ENCODE measurements at regions not wholly inside any gene's neighbourhood (a gene's known extent, or its start where the extent isn't known, plus 50 kb on each side); places are given as distances from the start of the nearest gene placed in this dataset.
A peak's percentile ranks its signal among the peaks of the same experiment; 100 is the strongest.

DNA sequence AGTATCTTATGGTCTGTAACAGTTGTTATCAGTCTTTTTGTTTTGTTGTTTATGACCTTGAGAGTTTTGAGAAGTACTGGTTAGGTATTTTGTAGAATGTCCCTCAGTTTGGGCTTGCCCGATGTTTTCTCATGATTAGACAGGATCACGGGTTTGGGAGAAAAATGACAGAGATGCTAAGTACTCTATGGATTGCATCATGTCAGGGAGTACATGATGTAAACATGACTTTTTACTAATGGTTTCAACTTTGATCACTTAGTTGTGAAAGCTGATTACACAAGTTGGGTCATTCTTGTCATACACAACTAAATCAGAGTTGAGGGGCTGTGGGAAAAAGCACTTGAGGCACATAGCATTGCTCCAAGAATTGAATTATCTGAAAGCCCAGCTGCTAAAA, 94.7 kb upstream of the SIAH1 start (continued):
- TF ChIP-seq, protein P1, sequence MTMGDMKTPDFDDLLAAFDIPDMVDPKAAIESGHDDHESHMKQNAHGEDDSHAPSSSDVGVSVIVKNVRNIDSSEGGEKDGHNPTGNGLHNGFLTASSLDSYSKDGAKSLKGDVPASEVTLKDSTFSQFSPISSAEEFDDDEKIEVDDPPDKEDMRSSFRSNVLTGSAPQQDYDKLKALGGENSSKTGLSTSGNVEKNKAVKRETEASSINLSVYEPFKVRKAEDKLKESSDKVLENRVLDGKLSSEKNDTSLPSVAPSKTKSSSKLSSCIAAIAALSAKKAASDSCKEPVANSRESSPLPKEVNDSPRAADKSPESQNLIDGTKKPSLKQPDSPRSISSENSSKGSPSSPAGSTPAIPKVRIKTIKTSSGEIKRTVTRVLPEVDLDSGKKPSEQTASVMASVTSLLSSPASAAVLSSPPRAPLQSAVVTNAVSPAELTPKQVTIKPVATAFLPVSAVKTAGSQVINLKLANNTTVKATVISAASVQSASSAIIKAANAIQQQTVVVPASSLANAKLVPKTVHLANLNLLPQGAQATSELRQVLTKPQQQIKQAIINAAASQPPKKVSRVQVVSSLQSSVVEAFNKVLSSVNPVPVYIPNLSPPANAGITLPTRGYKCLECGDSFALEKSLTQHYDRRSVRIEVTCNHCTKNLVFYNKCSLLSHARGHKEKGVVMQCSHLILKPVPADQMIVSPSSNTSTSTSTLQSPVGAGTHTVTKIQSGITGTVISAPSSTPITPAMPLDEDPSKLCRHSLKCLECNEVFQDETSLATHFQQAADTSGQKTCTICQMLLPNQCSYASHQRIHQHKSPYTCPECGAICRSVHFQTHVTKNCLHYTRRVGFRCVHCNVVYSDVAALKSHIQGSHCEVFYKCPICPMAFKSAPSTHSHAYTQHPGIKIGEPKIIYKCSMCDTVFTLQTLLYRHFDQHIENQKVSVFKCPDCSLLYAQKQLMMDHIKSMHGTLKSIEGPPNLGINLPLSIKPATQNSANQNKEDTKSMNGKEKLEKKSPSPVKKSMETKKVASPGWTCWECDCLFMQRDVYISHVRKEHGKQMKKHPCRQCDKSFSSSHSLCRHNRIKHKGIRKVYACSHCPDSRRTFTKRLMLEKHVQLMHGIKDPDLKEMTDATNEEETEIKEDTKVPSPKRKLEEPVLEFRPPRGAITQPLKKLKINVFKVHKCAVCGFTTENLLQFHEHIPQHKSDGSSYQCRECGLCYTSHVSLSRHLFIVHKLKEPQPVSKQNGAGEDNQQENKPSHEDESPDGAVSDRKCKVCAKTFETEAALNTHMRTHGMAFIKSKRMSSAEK (CRISPR knock-in tag; IDR thresholded peaks at IDR 0.05; ENCODE audit: borderline replicate concordance): no peak

DNA sequence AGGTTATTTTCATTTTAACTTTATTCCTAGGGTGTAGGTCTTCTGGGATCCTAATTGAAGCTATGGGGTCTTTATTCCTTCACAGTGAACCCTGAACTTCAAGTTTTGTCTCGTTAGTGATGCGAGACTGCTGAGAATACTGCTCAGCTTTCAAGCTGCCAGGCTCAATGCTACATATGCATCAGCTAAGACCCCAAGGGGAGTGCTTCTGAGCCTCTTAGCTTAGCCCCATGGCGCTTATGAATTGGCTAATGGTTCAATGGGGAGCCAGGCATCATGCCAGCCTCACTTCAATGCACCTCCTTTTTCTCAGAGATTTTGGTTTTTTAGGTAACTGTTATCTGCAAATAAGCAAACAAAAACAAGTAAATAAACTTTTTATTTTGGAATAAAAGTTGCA, 94.1 kb upstream of the SIAH1 start:
- Mint-ChIP-seq H3K27ac (no peak overlapping the region), H3K4me1 (peaks cover 18% of the 10 kb centered on the region), H3K36me3 (peaks cover 10% of the 10 kb centered on the region), H3K9me3 (peaks cover 14% of the 10 kb centered on the region), H3K4me3 (no peak overlapping the region), H3K27me3 (ENCODE audit: low read depth) (no peaks in the 10 kb centered on the region)
- POLR2A ChIA-PET: no interaction called here
- CTCF ChIA-PET: interaction anchor here (1.5 kb wide), 1 partner anchor 144 kb away, joined by 8 read pairs; no protein-coding TSS in a partner anchor
- ATAC-seq (peak; percentile 26; the same call in 1 of the 2 replicates), DNase-seq (ENCODE audit: low spot score) (no peak)
- TF ChIP-seq NR1H2 (CRISPR knock-in tag; IDR thresholded peaks at IDR 0.05) (no peak), GRHL2 (CRISPR knock-in tag; IDR thresholded peaks at IDR 0.05; ENCODE audit: insufficient replicate concordance, severe bottlenecking) (no peak), NFATC4 (CRISPR knock-in tag; IDR thresholded peaks at IDR 0.05) (no peak), TEAD1 (CRISPR knock-in tag; IDR thresholded peaks at IDR 0.05) (no peak), ZNF396 (CRISPR knock-in tag; IDR thresholded peaks at IDR 0.05; ENCODE audit: borderline replicate concordance) (no peak), NFYB (CRISPR knock-in tag; conservative IDR thresholded peaks at IDR 0.05; ENCODE audit: low read depth) (no peak), ESRRA (CRISPR knock-in tag; IDR thresholded peaks at IDR 0.05; ENCODE audit: borderline replicate concordance) (no peak), FOXJ3 (CRISPR knock-in tag; IDR thresholded peaks at IDR 0.05; ENCODE audit: borderline replicate concordance) (no peak), GTF2I (CRISPR knock-in tag; conservative IDR thresholded peaks at IDR 0.05) (no peak), NFE2L1 (CRISPR knock-in tag; IDR thresholded peaks at IDR 0.05) (no peak)
- TF ChIP-seq, protein P2, sequence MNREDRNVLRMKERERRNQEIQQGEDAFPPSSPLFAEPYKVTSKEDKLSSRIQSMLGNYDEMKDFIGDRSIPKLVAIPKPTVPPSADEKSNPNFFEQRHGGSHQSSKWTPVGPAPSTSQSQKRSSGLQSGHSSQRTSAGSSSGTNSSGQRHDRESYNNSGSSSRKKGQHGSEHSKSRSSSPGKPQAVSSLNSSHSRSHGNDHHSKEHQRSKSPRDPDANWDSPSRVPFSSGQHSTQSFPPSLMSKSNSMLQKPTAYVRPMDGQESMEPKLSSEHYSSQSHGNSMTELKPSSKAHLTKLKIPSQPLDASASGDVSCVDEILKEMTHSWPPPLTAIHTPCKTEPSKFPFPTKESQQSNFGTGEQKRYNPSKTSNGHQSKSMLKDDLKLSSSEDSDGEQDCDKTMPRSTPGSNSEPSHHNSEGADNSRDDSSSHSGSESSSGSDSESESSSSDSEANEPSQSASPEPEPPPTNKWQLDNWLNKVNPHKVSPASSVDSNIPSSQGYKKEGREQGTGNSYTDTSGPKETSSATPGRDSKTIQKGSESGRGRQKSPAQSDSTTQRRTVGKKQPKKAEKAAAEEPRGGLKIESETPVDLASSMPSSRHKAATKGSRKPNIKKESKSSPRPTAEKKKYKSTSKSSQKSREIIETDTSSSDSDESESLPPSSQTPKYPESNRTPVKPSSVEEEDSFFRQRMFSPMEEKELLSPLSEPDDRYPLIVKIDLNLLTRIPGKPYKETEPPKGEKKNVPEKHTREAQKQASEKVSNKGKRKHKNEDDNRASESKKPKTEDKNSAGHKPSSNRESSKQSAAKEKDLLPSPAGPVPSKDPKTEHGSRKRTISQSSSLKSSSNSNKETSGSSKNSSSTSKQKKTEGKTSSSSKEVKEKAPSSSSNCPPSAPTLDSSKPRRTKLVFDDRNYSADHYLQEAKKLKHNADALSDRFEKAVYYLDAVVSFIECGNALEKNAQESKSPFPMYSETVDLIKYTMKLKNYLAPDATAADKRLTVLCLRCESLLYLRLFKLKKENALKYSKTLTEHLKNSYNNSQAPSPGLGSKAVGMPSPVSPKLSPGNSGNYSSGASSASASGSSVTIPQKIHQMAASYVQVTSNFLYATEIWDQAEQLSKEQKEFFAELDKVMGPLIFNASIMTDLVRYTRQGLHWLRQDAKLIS (CRISPR knock-in tag; IDR thresholded peaks at IDR 0.05; ENCODE audit: borderline replicate concordance): no peak
- TF ChIP-seq, protein P3, sequence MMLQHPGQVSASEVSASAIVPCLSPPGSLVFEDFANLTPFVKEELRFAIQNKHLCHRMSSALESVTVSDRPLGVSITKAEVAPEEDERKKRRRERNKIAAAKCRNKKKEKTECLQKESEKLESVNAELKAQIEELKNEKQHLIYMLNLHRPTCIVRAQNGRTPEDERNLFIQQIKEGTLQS (CRISPR knock-in tag; conservative IDR thresholded peaks at IDR 0.05): no peak
- TF ChIP-seq, protein P4, sequence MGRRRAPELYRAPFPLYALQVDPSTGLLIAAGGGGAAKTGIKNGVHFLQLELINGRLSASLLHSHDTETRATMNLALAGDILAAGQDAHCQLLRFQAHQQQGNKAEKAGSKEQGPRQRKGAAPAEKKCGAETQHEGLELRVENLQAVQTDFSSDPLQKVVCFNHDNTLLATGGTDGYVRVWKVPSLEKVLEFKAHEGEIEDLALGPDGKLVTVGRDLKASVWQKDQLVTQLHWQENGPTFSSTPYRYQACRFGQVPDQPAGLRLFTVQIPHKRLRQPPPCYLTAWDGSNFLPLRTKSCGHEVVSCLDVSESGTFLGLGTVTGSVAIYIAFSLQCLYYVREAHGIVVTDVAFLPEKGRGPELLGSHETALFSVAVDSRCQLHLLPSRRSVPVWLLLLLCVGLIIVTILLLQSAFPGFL (CRISPR knock-in tag; IDR thresholded peaks at IDR 0.05; ENCODE audit: borderline replicate concordance): no peak

DNA sequence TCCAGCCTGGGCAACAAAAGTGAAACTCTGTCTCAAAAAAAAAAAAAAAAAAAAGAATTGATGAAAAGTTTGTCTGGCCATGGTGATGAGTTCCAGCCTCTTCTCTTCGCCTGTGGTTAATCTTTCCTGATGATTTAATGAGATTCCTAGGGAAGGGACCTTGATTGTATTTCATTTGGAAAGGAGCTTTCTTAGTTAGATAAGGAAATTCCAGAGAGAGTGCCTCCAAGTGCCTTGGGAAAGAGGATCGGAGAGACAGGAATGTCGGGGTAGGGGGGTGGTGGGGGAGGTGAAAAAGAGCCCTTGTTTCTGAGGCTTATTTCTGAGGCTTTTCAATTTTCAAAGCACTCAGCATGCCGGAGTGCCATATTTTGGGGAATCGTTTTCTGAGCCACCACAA, 93.2 kb upstream of the SIAH1 start:
- Mint-ChIP-seq H3K9me3 (peaks cover 14% of the 10 kb centered on the region; the same call in 1 of the 2 replicates), H3K36me3 (peaks cover 5% of the 10 kb centered on the region), H3K27ac (no peak overlapping the region), H3K4me1 (peaks cover 18% of the 10 kb centered on the region), H3K4me3 (no peak overlapping the region), H3K27me3 (ENCODE audit: low read depth) (no peaks in the 10 kb centered on the region)
- no peak for TF ChIP-seq NR3C1 (CRISPR knock-in tag; conservative IDR thresholded peaks at IDR 0.05; ENCODE audit: low read depth)
- no peak for TF ChIP-seq GTF2I (CRISPR knock-in tag; conservative IDR thresholded peaks at IDR 0.05)
- no peak for TF ChIP-seq NFATC4 (CRISPR knock-in tag; IDR thresholded peaks at IDR 0.05)
- ChIA-PET POLR2A (interaction anchor here (1.0 kb wide), 1 partner anchor 113 kb away, joined by 8 read pairs; no protein-coding TSS in a partner anchor), CTCF (interaction anchor here (0.6 to 1.5 kb wide), 5 partner anchors 8 to 145 kb away, joined by 3 to 8 read pairs (median 4); no protein-coding TSS in a partner anchor)
- DNase-seq (ENCODE audit: low spot score): no peak
- ATAC-seq: peak; percentile 64
